ENCODE measurements at regions not wholly inside any gene's neighbourhood (a gene's known extent, or its start where the extent isn't known, plus 50 kb on each side); places are given as distances from the start of the nearest gene placed in this dataset.
"Not testable (repeated sequence)": the region's sequence is repeated elsewhere in the genome, so short reads cannot be mapped to it uniquely, and the experiment has no call there.

DNA sequence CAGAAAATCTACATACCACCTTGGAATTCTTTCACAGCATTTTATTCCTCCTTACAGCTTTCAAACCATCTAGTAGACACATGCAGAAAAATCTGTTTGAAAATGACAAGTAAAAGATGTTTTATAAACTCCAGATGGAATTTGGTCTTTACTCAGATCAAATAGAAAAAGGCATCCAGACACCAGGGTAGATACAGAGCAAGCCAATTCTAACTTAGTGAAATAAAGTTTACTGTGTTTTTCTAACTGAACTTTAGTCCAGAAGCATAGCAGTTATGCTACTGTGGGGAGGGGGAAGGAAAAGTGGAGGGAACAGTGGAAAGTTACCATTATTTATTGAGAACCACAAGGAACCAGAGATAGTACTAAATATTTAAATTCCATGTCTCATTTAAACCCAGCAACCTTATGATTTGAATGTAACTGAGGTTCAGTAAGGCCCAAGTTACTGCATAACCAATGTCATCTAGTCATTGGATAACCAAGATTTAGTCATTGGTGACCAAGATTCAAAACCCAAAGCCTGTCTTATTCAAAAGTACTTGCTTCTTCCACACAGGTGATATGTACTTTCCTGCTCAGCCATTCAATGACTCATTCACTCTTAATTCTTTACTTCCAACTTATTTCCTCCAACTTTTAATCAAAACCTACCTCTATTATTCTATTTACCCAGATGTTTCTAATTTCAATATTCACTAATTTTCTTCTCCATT, 57.7 kb downstream of the RAD51AP2 start:
- DNase-seq, result no peak

DNA sequence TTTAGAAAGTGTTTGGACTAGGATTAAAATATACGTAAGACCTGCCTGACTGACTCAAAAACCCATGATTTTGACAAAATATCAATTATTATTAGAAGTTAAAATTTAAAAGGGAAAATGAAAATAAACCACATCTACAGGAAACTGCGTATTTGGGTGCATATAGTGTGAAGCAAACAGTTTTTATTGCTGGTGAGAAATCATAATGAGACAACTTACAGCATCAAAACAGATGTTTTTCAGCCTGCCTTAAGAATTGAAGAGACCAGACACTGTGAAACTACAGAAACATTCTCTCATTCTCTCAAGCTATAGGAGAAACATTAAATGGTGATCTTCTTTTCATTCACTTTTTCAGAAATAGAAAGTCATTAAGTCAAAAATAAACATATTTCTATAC, 62.9 kb downstream of the RAD51AP2 start:
- no peak for DNase-seq

DNA sequence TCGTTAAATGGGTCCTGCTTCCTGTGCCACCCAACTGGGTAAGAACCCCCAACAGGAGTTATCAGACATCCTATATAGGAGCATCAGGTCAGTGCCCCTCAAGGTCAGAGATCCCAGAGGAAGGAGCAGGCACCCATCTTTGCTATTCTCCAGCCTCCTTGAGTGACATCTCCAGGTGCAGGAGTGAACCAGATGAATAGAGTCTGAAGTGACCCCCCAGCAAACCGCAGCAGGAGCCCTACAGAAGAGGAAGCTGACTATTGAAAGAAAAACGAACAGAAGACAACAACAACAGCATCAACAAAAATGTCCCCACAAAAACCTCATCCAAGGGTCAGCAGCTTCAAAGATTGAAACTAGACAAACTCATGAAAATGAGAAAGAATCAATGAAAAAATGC, 72.0 kb downstream of the RAD51AP2 start:
- DNase-seq, result not testable (repeated sequence)

DNA sequence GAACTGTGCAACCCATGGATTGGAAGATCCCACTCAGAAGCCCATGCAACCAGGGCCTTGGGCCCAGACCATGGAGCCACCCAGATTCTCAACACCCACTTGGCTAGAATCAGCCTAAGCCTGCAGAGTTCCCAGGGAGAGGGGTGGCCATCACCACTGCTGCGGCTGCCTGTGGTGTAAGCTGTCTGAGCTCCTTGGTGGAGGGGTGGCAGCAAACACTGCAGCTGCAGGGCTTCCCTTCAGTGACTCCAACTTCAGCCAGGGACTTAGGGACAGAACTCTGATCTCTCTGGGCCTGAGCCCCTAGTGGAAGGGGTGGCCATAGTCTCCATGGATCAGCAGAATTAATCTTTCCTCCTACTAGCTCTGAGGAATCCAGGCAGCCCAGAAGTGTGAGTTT, 72.5 kb downstream of the RAD51AP2 start:
- DNase-seq, result no peak

- no peak for DNase-seq
Observed at GRCh38 chr2:17442334-17442733, 75.9 kb downstream of the RAD51AP2 start.

DNA sequence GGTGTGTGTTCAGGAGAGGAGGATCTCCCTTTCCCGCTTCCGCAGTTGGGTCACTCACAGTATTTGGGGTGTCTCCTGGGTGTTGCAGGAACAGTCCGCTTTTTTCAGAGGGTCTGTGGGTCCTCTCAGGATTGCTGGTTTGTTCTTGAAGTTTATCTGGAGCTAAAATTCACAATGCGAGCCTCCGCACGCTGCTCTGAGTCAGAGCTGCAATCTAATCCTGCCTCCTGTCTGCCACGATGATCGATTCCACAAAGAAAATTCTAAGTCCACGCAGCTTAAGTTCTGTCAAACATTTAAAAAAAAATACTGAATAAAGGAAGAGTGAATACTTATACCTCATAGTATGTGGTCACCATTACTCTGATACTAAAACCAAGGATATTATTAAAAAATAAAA, 76.5 kb downstream of the RAD51AP2 start:
- DNase-seq, result no peak

DNA sequence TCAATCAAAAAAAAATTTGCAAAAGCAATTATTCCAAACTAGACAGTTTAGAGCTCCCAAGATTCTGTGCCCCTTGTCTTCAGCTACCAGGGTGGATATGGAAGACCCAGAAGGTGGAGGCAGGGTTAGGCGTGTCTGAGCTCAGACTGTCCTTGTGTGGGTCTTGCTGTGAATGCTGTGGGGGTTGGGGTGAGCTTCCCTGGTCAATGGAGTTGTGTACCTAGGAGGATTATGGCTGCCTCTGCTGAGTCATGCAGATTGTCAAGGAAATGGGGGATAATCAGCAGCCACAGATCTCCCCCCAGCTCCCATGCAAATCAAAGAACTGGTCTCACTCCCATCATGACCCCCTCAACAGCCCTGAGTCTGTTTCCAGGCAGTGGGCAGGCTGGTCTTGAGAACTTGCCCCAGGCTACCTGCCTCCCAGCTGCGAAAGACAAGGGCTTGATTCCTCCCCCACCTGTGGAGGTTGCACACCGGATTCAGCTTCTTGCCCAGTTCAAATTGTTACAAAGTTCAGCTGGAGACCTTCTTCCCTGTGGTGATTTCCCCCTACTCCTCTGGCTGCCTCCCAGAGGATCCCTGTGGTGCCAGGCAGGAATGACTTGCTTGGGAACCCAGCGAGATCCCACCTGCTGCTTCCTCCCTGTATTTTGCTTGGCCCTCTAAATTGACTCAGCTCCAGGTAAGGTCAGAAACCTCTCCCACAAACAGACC, 77.0 kb downstream of the RAD51AP2 start:
- no peak for DNase-seq

DNA sequence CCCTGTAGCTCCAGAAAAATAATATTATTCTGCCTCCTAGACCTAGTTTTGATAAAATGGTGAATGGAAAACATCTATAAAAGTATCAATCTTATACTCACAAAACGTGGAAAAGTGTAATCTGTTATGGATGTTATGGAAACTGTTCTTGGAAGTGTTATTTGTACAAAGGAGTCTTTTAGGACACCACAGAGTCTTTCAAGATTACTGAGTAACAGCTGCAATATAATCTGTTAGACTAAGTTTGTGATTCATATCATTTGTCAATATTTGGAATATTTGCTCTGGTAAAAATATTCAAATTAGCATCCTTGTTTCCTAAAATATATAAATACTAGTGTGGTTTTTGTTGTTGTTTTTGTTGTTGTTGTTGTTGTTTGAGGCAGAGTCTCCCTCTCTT, 87.9 kb downstream of the RAD51AP2 start:
- DNase-seq, result no peak

DNA sequence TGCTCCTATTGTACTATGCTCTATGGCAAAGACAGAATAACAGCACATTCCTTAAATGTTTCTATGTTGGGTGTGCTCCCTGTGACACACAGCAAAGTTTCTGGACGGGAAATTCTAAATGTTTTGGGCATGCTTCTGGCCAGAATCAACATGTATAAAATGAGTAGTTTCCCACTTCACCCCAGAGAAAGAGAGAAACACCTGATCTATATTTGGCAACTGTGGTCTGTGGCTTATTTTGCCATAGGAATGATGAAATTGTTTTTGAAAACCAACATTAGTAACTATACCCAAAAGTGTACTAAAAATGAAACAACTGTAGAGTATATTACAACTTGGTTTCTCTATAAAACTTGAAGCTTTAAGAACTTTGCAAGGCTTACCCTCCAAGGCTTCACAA, 89.1 kb downstream of the RAD51AP2 start:
- DNase-seq, result no peak

DNA sequence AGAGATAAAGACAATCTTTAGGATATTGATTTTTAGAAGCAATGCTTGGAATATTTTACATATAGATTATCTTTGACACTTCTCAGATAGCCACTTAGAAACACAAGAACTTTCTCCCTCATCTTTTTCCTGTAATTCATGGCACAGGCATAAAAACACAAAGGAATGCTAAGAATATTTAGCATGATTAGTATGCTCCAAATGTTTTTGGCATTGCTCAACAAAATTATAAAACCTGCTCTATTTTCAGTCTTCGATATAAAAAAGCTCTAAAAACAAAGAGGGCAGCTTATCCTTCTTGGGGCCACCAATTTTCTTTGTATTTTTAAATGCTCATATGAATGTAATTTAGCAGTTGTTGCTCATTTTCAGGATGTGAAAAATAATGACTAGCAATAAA, 90.8 kb downstream of the RAD51AP2 start:
- DNase-seq, result no peak

DNA sequence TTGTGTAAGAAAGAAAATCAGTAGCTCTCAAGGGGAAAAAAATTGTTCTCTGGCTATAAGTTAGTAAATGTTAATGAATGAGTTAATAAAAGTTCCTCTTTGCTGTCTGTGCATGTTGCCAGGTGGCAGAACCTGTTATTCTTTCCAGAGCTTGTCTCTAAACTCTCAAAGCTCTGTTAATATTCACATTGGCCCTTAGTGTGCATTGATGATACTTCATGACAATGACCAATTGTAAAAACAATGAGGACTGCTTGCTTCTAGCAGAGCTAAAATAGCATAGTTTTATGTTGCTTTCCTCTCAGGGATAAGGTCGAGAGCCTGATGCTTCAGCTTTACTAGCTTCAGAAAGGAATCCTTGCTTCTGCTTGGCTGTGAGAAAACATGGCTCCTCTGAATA, 91.5 kb downstream of the RAD51AP2 start:
- DNase-seq, result no peak

DNA sequence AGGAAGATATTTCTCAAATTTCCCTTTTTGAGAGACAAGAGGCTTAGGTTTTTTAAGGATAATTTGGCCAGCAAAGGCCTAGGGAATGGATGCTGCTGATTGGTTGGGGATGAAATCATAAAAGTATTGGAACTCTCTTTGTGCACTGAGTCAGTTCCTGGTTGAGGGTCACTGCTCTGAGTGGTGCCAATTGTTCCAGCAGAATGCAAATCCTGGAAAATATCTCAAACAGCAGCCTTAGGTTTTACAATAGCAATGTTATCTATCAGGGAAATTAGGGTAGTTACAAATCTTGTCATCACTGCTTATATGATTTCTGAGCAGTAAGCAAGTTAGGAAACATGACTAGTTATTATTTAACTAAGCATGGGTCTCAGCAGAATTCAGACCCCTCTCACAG, 96.2 kb downstream of the RAD51AP2 start:
- no peak for DNase-seq

DNA sequence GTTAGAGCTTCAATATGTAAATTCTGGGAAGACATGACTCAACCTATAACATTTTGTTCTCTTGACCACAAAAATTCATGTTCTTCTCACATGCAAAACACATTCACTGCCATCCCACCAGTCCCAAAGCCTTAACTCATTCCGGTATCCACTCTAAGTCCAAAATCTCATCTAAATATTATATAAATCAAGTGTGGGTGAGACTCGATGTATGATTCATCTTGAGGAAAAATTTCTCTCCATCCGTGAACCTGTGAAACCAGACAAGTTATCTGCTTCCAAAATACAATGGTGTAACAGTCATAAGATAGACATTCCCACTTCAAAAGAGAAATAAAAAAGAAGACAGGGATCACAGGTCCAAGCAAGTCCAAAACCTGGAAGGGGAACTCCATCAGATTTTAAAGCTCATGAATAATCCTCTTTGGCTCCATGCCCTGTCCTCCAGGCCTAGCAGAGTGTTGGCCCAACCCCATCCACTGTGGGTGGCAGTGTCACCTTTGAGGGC, 101.3 kb downstream of the RAD51AP2 start:
- no peak for DNase-seq

DNA sequence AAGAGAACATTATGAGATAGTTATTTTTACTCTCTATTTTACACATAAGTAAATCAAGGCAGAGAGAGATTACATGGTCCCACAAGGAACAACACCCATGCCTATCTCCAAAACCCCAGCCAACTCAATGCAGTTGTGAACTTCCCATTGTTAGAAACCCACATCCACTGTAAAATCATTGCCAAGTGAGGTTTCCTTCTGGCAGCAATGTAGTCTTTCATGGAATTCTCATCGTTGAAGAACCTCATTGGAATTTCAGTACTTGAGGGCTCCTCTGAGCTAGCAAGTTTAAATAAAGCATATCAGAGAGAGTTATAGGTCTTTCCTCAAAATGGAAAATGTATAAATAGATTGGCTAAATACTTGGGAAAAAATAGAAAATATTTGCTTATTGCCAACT, 105.2 kb downstream of the RAD51AP2 start:
- DNase-seq, result no peak

DNA sequence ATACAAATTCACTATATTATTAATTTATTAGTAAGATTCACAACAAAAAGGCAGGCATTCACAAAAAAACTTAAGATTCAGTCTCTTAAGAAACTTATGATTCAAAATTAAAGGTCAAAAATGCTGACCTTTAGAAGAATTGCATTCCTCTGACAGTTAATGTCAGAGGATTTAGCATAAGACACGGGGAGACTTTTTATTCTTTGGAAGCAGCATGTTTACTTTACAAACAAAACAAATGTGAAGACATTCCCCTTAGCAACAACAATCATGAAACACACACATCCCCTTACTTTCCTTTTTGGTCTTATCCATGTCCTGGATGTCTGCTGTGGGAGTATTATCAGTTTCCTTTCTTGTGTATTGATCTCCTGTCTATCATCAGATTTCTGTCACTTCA, 117.1 kb downstream of the RAD51AP2 start:
- no peak for DNase-seq

DNA sequence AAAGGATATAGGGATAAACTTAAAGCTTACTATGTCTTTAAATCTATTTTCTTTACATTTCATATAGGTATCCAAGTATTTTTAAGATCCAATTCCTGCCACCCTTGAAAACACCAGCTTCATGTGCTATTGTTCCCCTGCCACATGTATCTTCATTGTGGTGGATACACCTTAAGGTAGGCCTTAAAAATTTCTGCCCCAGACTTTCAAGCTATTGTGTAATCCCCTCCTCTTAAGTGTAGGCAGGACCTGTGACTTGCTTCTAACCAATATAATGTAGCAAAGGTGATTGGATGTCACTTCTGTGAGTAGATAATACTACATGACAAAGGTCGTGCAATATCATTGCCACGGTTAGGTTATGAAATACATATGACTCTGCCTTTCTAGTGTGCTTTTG, 119.5 kb downstream of the RAD51AP2 start:
- no peak for DNase-seq

DNA sequence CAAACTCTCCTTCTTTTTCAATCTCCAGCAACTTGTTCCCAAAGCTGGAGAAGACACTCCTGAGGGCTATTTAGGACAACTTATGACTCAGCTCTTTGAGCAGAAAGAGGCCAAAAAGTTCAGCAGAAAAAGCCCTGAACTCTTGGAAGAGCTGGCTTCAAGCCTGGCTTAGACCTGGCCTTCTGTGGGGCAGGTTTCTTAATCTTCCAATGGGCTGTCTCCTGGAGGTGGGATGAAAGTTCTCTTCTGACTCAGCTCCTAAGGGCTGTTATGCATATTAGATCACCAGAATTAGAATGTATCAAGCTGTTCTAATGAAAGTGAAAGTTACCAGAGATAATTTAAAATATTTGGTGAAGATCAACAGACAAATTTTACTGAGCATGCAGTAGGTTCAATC, 129.4 kb downstream of the RAD51AP2 start:
- no peak for DNase-seq

- DNase-seq, result no peak
Observed at GRCh38 chr2:17387591-17387990, 130.6 kb downstream of the RAD51AP2 start.

GRCh38 chr2:17386771-17387170, 131.5 kb downstream of the RAD51AP2 start:
- no peak for DNase-seq

DNA sequence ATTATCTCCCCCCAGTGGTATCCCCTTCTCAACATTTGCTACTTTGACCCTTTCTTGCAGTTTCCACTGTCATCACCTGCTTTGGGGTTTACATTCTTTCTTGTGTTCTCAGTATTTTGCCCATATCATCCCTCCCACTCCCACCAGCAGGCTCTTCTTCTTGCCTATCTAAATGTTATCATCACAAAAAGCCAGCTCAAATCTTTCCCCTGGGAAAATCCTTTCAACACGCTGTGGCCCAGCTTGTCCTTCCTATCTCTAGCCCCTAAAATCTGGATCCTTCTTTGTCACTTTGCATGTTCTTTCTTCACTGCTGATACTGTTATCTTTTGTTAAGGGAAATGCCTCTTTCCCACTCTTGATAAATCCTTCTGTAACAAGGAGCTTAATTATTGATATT, 138.2 kb downstream of the RAD51AP2 start:
- no peak for DNase-seq

- DNase-seq, result no peak
Observed at GRCh38 chr2:17375262-17375661, 143.0 kb downstream of the RAD51AP2 start.

GRCh38 chr2:17373741-17374140, 144.5 kb downstream of the RAD51AP2 start:
- no peak for DNase-seq

- no peak for DNase-seq
Observed at GRCh38 chr2:17373041-17373440, 145.2 kb downstream of the RAD51AP2 start.

DNA sequence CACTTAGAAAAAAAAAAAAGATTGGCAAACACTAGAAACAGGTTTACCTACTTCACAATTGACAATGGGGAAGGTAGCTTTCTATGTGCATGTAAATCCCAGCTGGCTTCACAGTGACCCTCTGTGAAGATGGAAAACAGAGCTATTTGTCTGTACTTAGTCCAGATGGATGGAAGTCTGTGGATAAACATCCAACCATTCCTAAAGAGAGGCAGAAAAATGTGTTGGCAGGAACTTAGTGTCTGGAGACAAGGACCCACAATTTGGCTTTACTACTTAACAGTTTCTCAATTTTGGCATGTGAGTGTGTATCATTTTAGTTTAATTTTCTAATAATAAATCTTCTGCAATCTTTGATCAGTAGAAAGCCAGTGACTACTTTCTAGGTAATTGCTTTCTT, 154.4 kb downstream of the RAD51AP2 start:
- DNase-seq, result no peak

DNA sequence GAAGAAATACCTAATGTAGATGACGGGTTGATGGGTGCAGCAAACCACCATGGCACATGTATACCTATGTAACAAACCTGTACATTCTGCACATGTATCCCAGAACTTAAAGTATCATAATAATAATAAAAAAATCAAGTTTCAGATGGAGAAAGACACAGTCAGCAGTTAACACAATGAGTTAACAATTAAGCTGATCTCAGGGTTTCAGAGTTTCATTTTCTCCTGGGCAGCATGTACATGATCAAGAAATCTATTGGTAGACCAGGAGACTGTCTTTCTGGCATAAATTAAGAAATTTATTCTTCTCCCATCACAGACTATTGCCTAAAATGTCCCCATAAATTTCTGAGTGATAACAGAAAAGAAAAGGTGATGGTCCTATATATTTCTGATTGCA, 155.3 kb downstream of the RAD51AP2 start:
- no peak for DNase-seq
